Right atrium auricular region (tissue), 2 donors: ENCODE measurements at regions not wholly inside any gene's neighbourhood (a gene's known extent, or its start where the extent isn't known, plus 50 kb on each side); places are given as distances from the start of the nearest gene placed in this dataset.

Experiments used
- DNase-seq: peaks from one replicate; pipeline ENCODE4 v3.0.0-alpha.2; 2019; ENCODE audit warnings: low spot score
- H3K27ac ChIP-seq, 2 donors: fragments of 200-600 bp; sonication (generic); 1 replicate in 1 of 2; 2 replicates in 1 of 2; pipeline ENCODE4 v1.5.1; 2016 to 2019
- H3K27me3 ChIP-seq, 2 donors: fragments of 200-600 bp; sonication (generic); one replicate each; pipeline versions ENCODE4 v1.5.1 to v1.6.0; 2017 to 2019
- H3K36me3 ChIP-seq: fragments of 200-600 bp; sonication (generic); one replicate; pipeline ENCODE4 v1.5.1; 2016
- H3K4me1 ChIP-seq, 2 donors: fragments of 200-600 bp; sonication (generic); one replicate each; pipeline versions ENCODE4 v1.5.1 to v1.6.0; 2017 to 2019
- H3K4me3 ChIP-seq, 2 donors: fragments of 200-600 bp; sonication (generic); 1 replicate in 1 of 2; 2 replicates in 1 of 2; pipeline ENCODE4 v1.5.1; 2017 to 2019; ENCODE audit warnings: mild to moderate bottlenecking in 1 of 2, moderate library complexity in 1 of 2
- H3K9me3 ChIP-seq, 2 donors: fragments of 200-600 bp; sonication (generic); one replicate each; pipeline ENCODE4 v1.5.1; 2019
- CTCF ChIP-seq, 2 donors: fragments of 200-600 bp; sonication (generic); IDR thresholded peaks; one replicate each; pipeline ENCODE4 v1.5.1; 2019; ENCODE audit warnings: antibody characterized with exemption in 2 of 2

- H3K27me3 ChIP-seq, result no peaks in the 10 kb centered on the region
- H3K27ac ChIP-seq, result no peak overlapping the region
- DNase-seq, result no peak
- no peak for TF ChIP-seq CTCF (IDR thresholded peaks at IDR 0.05)
- no peaks in the 10 kb centered on the region for H3K4me1 ChIP-seq
- H3K36me3 ChIP-seq, result no peaks in the 10 kb centered on the region
- peaks cover 0 to 8% of the 10 kb centered on the region in 2 donors for H3K9me3 ChIP-seq
- no peak overlapping the region for H3K4me3 ChIP-seq
Measured at GRCh38 chr6:88481519-88481918, 315.4 kb upstream of the CNR1 start.

- Histone ChIP-seq H3K4me3 (no peak overlapping the region), H3K9me3 (peaks cover 0 to 8% of the 10 kb centered on the region in 2 donors), H3K4me1 (no peaks in the 10 kb centered on the region), H3K27me3 (no peaks in the 10 kb centered on the region), H3K36me3 (no peaks in the 10 kb centered on the region), H3K27ac (no peak overlapping the region)
- TF ChIP-seq CTCF (IDR thresholded peaks at IDR 0.05), result no peak
- DNase-seq, result no peak
Measured at GRCh38 chr6:88480816-88481215, 314.7 kb upstream of the CNR1 start.

GRCh38 chr6:88477413-88477812, 311.3 kb upstream of the CNR1 start:
- H3K4me3 ChIP-seq, result no peak overlapping the region
- no peaks in the 10 kb centered on the region for H3K9me3 ChIP-seq
- no peak for TF ChIP-seq CTCF (IDR thresholded peaks at IDR 0.05)
- no peak overlapping the region for H3K27ac ChIP-seq
- no peak for DNase-seq
- H3K4me1 ChIP-seq, result no peaks in the 10 kb centered on the region
- H3K27me3 ChIP-seq, result no peaks in the 10 kb centered on the region
- H3K36me3 ChIP-seq, result no peaks in the 10 kb centered on the region

DNA sequence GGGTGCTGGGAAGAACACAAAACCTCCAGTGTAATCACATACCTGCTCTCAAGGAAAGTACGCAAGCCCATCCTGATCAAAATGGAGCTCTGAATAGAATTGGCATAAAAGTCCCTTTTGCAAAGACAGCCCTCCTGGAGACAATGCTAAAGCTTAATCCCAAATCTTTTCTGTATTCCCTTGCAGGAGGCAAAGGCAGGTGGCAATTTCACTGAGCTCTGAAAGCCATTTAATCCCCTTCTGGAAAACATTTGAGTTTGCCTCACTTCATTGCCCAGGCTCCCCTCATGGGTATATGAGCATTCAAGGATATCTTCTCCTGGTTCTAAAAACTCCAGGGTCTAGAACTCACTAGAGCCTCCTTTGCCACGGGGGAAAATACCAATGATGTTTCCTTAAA, 310.2 kb upstream of the CNR1 start:
- no peaks in the 10 kb centered on the region for H3K36me3 ChIP-seq
- H3K27ac ChIP-seq, result no peak overlapping the region
- H3K4me3 ChIP-seq, result no peak overlapping the region
- no peaks in the 10 kb centered on the region for H3K9me3 ChIP-seq
- no peaks in the 10 kb centered on the region for H3K27me3 ChIP-seq
- no peak for DNase-seq
- no peak for TF ChIP-seq CTCF (IDR thresholded peaks at IDR 0.05)
- no peaks in the 10 kb centered on the region for H3K4me1 ChIP-seq

GRCh38 chr6:88474720-88475119, 308.6 kb upstream of the CNR1 start:
- Histone ChIP-seq H3K4me3 (no peak overlapping the region), H3K27me3 (no peaks in the 10 kb centered on the region), H3K27ac (no peak overlapping the region)

More at GRCh38 chr6:88474720-88475119, 308.6 kb upstream of the CNR1 start:
- TF ChIP-seq CTCF (IDR thresholded peaks at IDR 0.05), result no peak
- Histone ChIP-seq H3K36me3 (no peaks in the 10 kb centered on the region), H3K9me3 (no peaks in the 10 kb centered on the region), H3K4me1 (no peaks in the 10 kb centered on the region)
- no peak for DNase-seq
